Coronary artery (tissue), 2 donors: ENCODE measurements at regions not wholly inside any gene's neighbourhood (a gene's known extent, or its start where the extent isn't known, plus 50 kb on each side); places are given as distances from the start of the nearest gene placed in this dataset.
"Not testable (repeated sequence)": the region's sequence is repeated elsewhere in the genome, so short reads cannot be mapped to it uniquely, and the experiment has no call there.

Source experiments
- DNase-seq: peaks from one replicate; pipeline ENCODE4 v3.0.0-alpha.2; 2017; ENCODE audit warnings: low spot score
- H3K27ac ChIP-seq, 2 donors: fragments of 200-600 bp; sonication (generic); one replicate each; pipeline ENCODE4 v1.5.1; 2016 to 2019
- H3K4me3 ChIP-seq: fragments of 200-600 bp; sonication (generic); 2 replicates; pipeline ENCODE4 v1.5.1; 2016; ENCODE audit warnings: mild to moderate bottlenecking, moderate library complexity
- CTCF ChIP-seq: fragments of 200-600 bp; sonication (generic); IDR thresholded peaks from one replicate; pipeline ENCODE4 v1.5.1; 2019; ENCODE audit warnings: antibody characterized with exemption

GRCh38 chr10:51006686-51007085, 67.6 kb upstream of the PRKG1 start:
- H3K4me3 ChIP-seq, result no peak overlapping the region
- TF ChIP-seq CTCF, result no peak
- H3K27ac ChIP-seq, result peak overlapping the region in 1 of 2 donors; percentile 53
- DNase-seq, result no peak

GRCh38 chr10:51007781-51008180, 66.5 kb upstream of the PRKG1 start:
- H3K4me3 ChIP-seq, result no peak overlapping the region
- H3K27ac ChIP-seq, result no peak overlapping the region
- TF ChIP-seq CTCF, result no peak
- no peak for DNase-seq

GRCh38 chr10:51008346-51008745, 65.9 kb upstream of the PRKG1 start:
- no peak for TF ChIP-seq CTCF
- no peak overlapping the region for H3K27ac ChIP-seq
- DNase-seq, result no peak
- no peak overlapping the region for H3K4me3 ChIP-seq

DNA sequence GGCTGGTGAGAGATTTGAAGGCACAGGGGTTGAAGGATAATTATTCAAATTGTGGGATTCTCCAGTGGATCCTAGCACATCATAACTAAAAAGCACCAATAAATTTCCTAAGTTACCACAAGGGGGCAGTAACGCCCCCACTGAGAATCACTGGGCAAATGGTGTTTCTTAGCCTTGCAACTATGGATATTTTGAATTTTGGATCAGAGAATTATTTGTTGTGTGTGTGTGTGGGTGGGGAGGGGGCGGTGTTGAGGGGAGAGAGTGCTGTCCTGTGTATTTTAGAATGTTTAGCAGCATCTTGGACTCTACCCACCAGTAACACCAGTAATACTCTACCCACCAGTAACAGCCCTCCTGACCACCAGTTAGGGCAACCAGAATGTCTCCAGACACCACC, 63.3 kb upstream of the PRKG1 start:
- DNase-seq, result no peak
- Histone ChIP-seq H3K4me3 (no peak overlapping the region), H3K27ac (no peak overlapping the region)
- TF ChIP-seq CTCF, result peak; percentile 81

- no peak overlapping the region for H3K27ac ChIP-seq
- TF ChIP-seq CTCF, result no peak
- H3K4me3 ChIP-seq, result no peak overlapping the region
- no peak for DNase-seq
Observed at GRCh38 chr10:51012073-51012472, 62.2 kb upstream of the PRKG1 start.

GRCh38 chr10:51014680-51015389, 59.5 kb upstream of the PRKG1 start:
- no peak for DNase-seq
- H3K27ac ChIP-seq, result peak overlapping the region; percentile 67 to 84

GRCh38 chr10:51015390-51015754, 58.9 kb upstream of the PRKG1 start:
- DNase-seq, H3K4me3 ChIP-seq: not testable (repeated sequence)
- H3K27ac ChIP-seq, result peak overlapping the region; percentile 67 to 84

More at GRCh38 chr10:51014680-51015389, 59.5 kb upstream of the PRKG1 start:
- peak overlapping the region; percentile 0 for H3K4me3 ChIP-seq
- no peak for TF ChIP-seq CTCF
